ENCODE measurements at regions not wholly inside any gene's neighbourhood (a gene's known extent, or its start where the extent isn't known, plus 50 kb on each side); places are given as distances from the start of the nearest gene placed in this dataset.

DNA sequence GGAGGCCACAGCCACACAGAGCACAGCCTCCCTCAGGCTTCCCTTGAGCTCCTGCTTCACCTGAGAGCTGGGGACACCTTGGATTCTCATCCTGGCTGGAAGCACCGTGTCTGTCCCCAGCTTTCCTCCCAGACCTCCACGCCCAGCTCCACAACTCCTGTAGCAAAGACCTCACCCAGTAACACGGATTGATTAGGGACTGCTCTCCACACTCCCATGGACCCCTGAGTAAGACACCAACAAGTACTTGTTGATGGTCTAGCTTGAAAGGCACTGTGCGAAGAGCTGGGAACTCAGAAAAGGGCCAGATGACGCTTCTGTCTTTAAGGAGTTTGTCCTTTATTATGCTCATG is 109.6 kb downstream of the DLL1 start:
- ATAC-seq (no peak), DNase-seq (ENCODE audit: low spot score) (no peak)
- peaks cover 9% of the 10 kb centered on the region for H3K9me3 Mint-ChIP-seq
- peaks cover 2% of the 10 kb centered on the region; the same call in 1 of the 2 replicates for H3K27me3 Mint-ChIP-seq (ENCODE audit: low read depth)
- POLR2A ChIA-PET = no interaction called here
- CTCF ChIA-PET = interaction anchor here (0.6 kb wide), 1 partner anchor 349 kb away, joined by 3 read pairs; no protein-coding TSS in a partner anchor
- H3K4me3 Mint-ChIP-seq = no peak overlapping the region
- no peak for TF ChIP-seq FOXP1 (CRISPR knock-in tag; IDR thresholded peaks at IDR 0.05; ENCODE audit: borderline replicate concordance)
- no peak for TF ChIP-seq RELA (CRISPR knock-in tag; IDR thresholded peaks at IDR 0.05; ENCODE audit: borderline replicate concordance)
- TF ChIP-seq, protein P1, sequence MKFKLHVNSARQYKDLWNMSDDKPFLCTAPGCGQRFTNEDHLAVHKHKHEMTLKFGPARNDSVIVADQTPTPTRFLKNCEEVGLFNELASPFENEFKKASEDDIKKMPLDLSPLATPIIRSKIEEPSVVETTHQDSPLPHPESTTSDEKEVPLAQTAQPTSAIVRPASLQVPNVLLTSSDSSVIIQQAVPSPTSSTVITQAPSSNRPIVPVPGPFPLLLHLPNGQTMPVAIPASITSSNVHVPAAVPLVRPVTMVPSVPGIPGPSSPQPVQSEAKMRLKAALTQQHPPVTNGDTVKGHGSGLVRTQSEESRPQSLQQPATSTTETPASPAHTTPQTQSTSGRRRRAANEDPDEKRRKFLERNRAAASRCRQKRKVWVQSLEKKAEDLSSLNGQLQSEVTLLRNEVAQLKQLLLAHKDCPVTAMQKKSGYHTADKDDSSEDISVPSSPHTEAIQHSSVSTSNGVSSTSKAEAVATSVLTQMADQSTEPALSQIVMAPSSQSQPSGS (CRISPR knock-in tag; IDR thresholded peaks at IDR 0.05; ENCODE audit: borderline replicate concordance, low read depth) = no peak
- TF ChIP-seq JUN (CRISPR knock-in tag; IDR thresholded peaks at IDR 0.05) = no peak
- TF ChIP-seq, protein P2, sequence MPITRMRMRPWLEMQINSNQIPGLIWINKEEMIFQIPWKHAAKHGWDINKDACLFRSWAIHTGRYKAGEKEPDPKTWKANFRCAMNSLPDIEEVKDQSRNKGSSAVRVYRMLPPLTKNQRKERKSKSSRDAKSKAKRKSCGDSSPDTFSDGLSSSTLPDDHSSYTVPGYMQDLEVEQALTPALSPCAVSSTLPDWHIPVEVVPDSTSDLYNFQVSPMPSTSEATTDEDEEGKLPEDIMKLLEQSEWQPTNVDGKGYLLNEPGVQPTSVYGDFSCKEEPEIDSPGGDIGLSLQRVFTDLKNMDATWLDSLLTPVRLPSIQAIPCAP (CRISPR knock-in tag; IDR thresholded peaks at IDR 0.05) = no peak
- TF ChIP-seq FOXJ3 (CRISPR knock-in tag; IDR thresholded peaks at IDR 0.05; ENCODE audit: borderline replicate concordance) = no peak
- TF ChIP-seq TEAD4 (CRISPR knock-in tag; IDR thresholded peaks at IDR 0.05) = no peak
- TF ChIP-seq RORB (CRISPR knock-in tag; IDR thresholded peaks at IDR 0.05) = no peak
- TF ChIP-seq MXD4 (CRISPR knock-in tag; IDR thresholded peaks at IDR 0.05; ENCODE audit: borderline replicate concordance) = no peak
- TF ChIP-seq, protein P3, sequence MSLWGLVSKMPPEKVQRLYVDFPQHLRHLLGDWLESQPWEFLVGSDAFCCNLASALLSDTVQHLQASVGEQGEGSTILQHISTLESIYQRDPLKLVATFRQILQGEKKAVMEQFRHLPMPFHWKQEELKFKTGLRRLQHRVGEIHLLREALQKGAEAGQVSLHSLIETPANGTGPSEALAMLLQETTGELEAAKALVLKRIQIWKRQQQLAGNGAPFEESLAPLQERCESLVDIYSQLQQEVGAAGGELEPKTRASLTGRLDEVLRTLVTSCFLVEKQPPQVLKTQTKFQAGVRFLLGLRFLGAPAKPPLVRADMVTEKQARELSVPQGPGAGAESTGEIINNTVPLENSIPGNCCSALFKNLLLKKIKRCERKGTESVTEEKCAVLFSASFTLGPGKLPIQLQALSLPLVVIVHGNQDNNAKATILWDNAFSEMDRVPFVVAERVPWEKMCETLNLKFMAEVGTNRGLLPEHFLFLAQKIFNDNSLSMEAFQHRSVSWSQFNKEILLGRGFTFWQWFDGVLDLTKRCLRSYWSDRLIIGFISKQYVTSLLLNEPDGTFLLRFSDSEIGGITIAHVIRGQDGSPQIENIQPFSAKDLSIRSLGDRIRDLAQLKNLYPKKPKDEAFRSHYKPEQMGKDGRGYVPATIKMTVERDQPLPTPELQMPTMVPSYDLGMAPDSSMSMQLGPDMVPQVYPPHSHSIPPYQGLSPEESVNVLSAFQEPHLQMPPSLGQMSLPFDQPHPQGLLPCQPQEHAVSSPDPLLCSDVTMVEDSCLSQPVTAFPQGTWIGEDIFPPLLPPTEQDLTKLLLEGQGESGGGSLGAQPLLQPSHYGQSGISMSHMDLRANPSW (CRISPR knock-in tag; conservative IDR thresholded peaks at IDR 0.05; ENCODE audit: low read depth) = no peak
- TF ChIP-seq, protein P4, sequence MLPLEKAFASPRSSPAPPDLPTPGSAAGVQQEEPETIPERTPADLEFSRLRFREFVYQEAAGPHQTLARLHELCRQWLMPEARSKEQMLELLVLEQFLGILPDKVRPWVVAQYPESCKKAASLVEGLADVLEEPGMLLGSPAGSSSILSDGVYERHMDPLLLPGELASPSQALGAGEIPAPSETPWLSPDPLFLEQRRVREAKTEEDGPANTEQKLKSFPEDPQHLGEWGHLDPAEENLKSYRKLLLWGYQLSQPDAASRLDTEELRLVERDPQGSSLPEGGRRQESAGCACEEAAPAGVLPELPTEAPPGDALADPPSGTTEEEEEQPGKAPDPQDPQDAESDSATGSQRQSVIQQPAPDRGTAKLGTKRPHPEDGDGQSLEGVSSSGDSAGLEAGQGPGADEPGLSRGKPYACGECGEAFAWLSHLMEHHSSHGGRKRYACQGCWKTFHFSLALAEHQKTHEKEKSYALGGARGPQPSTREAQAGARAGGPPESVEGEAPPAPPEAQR (CRISPR knock-in tag; IDR thresholded peaks at IDR 0.05) = no peak
- TF ChIP-seq, protein P5, sequence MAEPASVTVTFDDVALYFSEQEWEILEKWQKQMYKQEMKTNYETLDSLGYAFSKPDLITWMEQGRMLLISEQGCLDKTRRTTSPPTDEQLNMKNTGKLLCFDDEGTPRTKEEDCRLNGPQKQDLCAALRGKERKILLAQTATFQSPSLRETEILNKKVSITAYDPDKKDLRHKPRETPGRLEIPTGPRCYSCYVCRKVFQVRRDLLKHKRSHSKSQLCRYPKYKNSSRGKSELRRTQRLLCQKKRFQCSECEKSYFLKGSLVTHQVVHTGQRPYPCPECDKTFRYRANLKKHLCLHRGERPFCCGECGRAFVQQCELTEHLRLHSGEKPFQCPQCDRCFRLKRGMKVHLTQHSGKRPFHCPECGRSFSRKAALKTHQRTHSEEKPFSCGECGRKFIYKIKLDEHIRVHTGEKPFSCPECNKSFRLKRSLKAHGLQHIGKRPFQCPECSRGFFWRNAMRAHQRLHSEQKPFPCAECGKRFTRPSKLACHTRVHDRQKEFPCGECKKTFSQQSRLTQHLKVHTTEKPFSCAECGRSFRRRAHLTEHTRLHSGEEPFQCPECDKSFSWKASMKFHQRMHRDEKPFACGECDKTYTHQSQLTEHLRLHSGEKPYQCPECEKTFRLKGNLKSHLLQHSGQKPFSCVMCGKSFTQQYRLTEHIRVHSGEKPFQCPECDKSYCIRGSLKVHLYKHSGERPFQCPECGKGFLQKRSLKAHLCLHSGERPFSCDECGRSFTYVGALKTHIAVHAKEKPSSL (CRISPR knock-in tag; conservative IDR thresholded peaks at IDR 0.05) = no peak
- no peak for TF ChIP-seq EMX1 (CRISPR knock-in tag; IDR thresholded peaks at IDR 0.05)
- TF ChIP-seq, protein P6, sequence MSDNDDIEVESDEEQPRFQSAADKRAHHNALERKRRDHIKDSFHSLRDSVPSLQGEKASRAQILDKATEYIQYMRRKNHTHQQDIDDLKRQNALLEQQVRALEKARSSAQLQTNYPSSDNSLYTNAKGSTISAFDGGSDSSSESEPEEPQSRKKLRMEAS (CRISPR knock-in tag; IDR thresholded peaks at IDR 0.05) = no peak
- TF ChIP-seq KAT7 (CRISPR knock-in tag; IDR thresholded peaks at IDR 0.05; ENCODE audit: borderline replicate concordance) = no peak
- no peak for TF ChIP-seq CBFB (CRISPR knock-in tag; IDR thresholded peaks at IDR 0.05; ENCODE audit: low read depth)
- TF ChIP-seq TEAD1 (CRISPR knock-in tag; IDR thresholded peaks at IDR 0.05) = no peak
- no peak overlapping the region for H3K27ac Mint-ChIP-seq
- H3K36me3 Mint-ChIP-seq = peaks cover 8% of the 10 kb centered on the region
- 0 out of 2 replicates have a peak, but pooled peaks cover 2% of the 10 kb centered on the region for H3K4me1 Mint-ChIP-seq

Measured in WTC11 (cell line).